GM12878 (cell line): ENCODE measurements at regions not wholly inside any gene's neighbourhood (a gene's known extent, or its start where the extent isn't known, plus 50 kb on each side); places are given as distances from the start of the nearest gene placed in this dataset.

Source experiments
- BACH1 ChIP-seq: fragments of 450-650 bp; IDR thresholded peaks from 2 replicates; pipeline ENCODE4 v1.6.1; 2017; ENCODE audit warnings: mild to moderate bottlenecking, borderline replicate concordance
- CUX1 ChIP-seq: IDR thresholded peaks from 2 replicates; pipeline ENCODE4 v1.6.1; 2012; ENCODE audit warnings: improper control_type of control experiment, low read depth, low read length; ENCODE audit not compliant: insufficient replicate concordance
- DPF2 ChIP-seq: fragments of 450-650 bp; IDR thresholded peaks from 2 replicates; pipeline ENCODE4 v1.6.1; 2017; ENCODE audit warnings: mild to moderate bottlenecking
- EGR1 ChIP-seq, 2 experiments: IDR thresholded peaks; 1 replicate in 1 of 2; 2 replicates in 1 of 2; pipeline ENCODE4 v1.6.1; 2011 to 2012; ENCODE audit warnings: low read depth in 2 of 2, low read length in 2 of 2, borderline replicate concordance in 1 of 2, mild to moderate bottlenecking in 1 of 2, moderate library complexity in 1 of 2
- FOXK2 ChIP-seq: fragments of 450-650 bp; IDR thresholded peaks from 2 replicates; pipeline ENCODE4 v1.6.1; 2017; ENCODE audit warnings: mild to moderate bottlenecking, moderate library complexity
- LARP7 ChIP-seq: fragments of 450-650 bp; IDR thresholded peaks from 2 replicates; pipeline ENCODE4 v1.6.1; 2017; ENCODE audit warnings: mild to moderate bottlenecking
- NKRF ChIP-seq: fragments of 450-650 bp; conservative IDR thresholded peaks from 2 replicates; pipeline ENCODE4 v1.6.1; 2017; ENCODE audit warnings: mild to moderate bottlenecking, moderate library complexity
- PML ChIP-seq: IDR thresholded peaks from 2 replicates; pipeline ENCODE4 v1.6.1; 2012; ENCODE audit warnings: low read length, inconsistent platforms
- RUNX3 ChIP-seq: IDR thresholded peaks from 2 replicates; pipeline ENCODE4 v1.6.1; 2012; ENCODE audit warnings: low read length, inconsistent platforms
- ZNF24 ChIP-seq: fragments of 450-650 bp; IDR thresholded peaks from 2 replicates; pipeline ENCODE4 v1.6.1; 2017; ENCODE audit warnings: antibody characterized with exemption, mild to moderate bottlenecking
- TF ChIP-seq, protein P1 (sequence below): fragments of 450-650 bp; IDR thresholded peaks from 2 replicates; pipeline ENCODE4 v1.6.1; 2017; ENCODE audit warnings: mild to moderate bottlenecking, moderate library complexity

DNA sequence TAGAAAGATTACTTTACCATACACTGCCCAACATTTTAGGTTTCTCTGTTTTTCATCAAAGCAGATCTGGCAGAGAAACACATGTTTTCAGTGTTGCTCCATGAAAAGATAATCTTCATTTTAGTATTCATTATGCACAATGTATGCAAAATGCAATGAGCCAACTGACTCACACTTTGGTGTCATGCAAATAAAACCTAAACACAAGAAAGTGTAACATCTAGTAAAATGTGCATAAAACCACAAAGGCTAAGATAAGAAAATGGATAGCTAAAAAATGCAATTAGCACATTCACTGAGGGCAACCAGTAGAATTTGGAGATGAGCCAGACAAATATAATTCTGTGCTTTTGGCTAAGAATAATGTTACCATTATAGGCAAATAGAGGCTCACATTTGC, 203.5 kb upstream of the UBE2E3 start (continued):
- TF ChIP-seq CUX1 (no peak), PML (no peak), ZNF24 (no peak), EGR1 (IDR thresholded peaks at IDR 0.05; ENCODE audit: borderline replicate concordance in 1 of 2, low read depth in 2 of 2, low read length in 2 of 2) (no peak), DPF2 (no peak), NKRF (no peak), LARP7 (no peak), FOXK2 (no peak), RUNX3 (no peak), BACH1 (no peak)
- TF ChIP-seq, protein P1, sequence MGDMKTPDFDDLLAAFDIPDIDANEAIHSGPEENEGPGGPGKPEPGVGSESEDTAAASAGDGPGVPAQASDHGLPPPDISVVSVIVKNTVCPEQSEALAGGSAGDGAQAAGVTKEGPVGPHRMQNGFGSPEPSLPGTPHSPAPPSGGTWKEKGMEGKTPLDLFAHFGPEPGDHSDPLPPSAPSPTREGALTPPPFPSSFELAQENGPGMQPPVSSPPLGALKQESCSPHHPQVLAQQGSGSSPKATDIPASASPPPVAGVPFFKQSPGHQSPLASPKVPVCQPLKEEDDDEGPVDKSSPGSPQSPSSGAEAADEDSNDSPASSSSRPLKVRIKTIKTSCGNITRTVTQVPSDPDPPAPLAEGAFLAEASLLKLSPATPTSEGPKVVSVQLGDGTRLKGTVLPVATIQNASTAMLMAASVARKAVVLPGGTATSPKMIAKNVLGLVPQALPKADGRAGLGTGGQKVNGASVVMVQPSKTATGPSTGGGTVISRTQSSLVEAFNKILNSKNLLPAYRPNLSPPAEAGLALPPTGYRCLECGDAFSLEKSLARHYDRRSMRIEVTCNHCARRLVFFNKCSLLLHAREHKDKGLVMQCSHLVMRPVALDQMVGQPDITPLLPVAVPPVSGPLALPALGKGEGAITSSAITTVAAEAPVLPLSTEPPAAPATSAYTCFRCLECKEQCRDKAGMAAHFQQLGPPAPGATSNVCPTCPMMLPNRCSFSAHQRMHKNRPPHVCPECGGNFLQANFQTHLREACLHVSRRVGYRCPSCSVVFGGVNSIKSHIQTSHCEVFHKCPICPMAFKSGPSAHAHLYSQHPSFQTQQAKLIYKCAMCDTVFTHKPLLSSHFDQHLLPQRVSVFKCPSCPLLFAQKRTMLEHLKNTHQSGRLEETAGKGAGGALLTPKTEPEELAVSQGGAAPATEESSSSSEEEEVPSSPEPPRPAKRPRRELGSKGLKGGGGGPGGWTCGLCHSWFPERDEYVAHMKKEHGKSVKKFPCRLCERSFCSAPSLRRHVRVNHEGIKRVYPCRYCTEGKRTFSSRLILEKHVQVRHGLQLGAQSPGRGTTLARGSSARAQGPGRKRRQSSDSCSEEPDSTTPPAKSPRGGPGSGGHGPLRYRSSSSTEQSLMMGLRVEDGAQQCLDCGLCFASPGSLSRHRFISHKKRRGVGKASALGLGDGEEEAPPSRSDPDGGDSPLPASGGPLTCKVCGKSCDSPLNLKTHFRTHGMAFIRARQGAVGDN = no peak
